ENCODE measurements at regions not wholly inside any gene's neighbourhood (a gene's known extent, or its start where the extent isn't known, plus 50 kb on each side); places are given as distances from the start of the nearest gene placed in this dataset.

DNA sequence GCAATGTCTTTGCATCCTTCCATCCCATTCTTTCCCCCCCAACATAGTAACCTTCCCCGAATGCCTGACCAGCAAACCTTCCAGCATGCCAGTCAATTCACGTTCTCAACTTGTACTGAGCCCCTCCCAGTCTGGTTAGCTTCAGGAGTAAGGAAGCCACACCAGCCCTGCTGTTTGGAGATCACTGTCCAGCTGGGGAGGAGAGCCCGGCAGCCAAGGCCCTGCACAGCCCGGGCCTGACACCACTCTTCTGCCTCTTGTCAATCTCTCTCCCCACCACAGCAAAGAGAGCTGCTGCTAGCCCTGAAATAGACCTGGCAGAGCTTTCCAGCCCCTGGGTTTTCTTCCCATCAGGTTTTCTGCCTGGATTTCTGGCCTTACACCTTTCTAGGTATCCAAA, 185.8 kb upstream of the ID2 start:
- H3K27me3 Mint-ChIP-seq (ENCODE audit: low read depth in 3 of 3), result peaks cover 1 to 5% (median 4%) of the 10 kb centered on the region in 3 donors
- no peaks in the 10 kb centered on the region for H3K36me3 ChIP-seq (replicated peaks in 1 of 2; ENCODE audit: control insufficient read depth in 1 of 2, insufficient read depth in 2 of 2, low read length in 2 of 2)
- H2AFZ ChIP-seq (ENCODE audit: insufficient read depth, low read depth, low read length, poor library complexity, severe bottlenecking), result no peak overlapping the region
- H4K20me1 ChIP-seq (ENCODE audit: insufficient read depth, low read length), result no peaks in the 10 kb centered on the region
- no peaks in the 10 kb centered on the region for H3K9me3 ChIP-seq (replicated peaks in 1 of 2; ENCODE audit: control insufficient read depth in 1 of 2, insufficient read depth in 1 of 2, low read length in 2 of 2)
- peaks cover 0 to 1% of the 10 kb centered on the region in 2 donors for H3K36me3 Mint-ChIP-seq
- H3K79me2 ChIP-seq (ENCODE audit: insufficient read depth, low read length), result no peaks in the 10 kb centered on the region
- peaks cover 60% of the 10 kb centered on the region for H3K4me1 Mint-ChIP-seq
- intact Hi-C loops (cut with micrococcal nuclease), result loop anchor here in 1 of 2 donors (5.0 kb wide), 1 partner anchor 41 kb away; no protein-coding TSS in a partner anchor
- no peak overlapping the region for H3K4me3 ChIP-seq (replicated peaks in 1 of 3; ENCODE audit: low read depth in 2 of 3, low read length in 3 of 3)
- H3K9ac ChIP-seq (ENCODE audit: insufficient read depth, low read length, poor library complexity, severe bottlenecking), result no peak overlapping the region
- H3K4me1 ChIP-seq (ENCODE audit: control insufficient read depth in 1 of 2, insufficient read depth in 2 of 2, low read length in 2 of 2), result peaks cover 51 to 59% of the 10 kb centered on the region in 2 donors
- no peaks in the 10 kb centered on the region for H3K9me3 Mint-ChIP-seq
- no peaks in the 10 kb centered on the region for H3K27me3 ChIP-seq (ENCODE audit: control insufficient read depth in 2 of 2, insufficient read depth in 2 of 2, low read length in 2 of 2)
- H3K4me2 ChIP-seq (replicated peaks; ENCODE audit: extremely low read depth, low read length, poor library complexity, severe bottlenecking), result no peak overlapping the region
- no peak overlapping the region for H3K27ac ChIP-seq (ENCODE audit: low read depth in 1 of 2, low read length in 2 of 2)
- no peak overlapping the region for H3K4me3 Mint-ChIP-seq
- DNase-seq, result no peak
- WGBS (ENCODE audit: insufficient coverage), result 98% methylated on average over 4 of the region's 4 CpGs
- peak overlapping the region in 1 of 7 donors; percentile 21 for H3K27ac Mint-ChIP-seq
- TF ChIP-seq, protein P1, sequence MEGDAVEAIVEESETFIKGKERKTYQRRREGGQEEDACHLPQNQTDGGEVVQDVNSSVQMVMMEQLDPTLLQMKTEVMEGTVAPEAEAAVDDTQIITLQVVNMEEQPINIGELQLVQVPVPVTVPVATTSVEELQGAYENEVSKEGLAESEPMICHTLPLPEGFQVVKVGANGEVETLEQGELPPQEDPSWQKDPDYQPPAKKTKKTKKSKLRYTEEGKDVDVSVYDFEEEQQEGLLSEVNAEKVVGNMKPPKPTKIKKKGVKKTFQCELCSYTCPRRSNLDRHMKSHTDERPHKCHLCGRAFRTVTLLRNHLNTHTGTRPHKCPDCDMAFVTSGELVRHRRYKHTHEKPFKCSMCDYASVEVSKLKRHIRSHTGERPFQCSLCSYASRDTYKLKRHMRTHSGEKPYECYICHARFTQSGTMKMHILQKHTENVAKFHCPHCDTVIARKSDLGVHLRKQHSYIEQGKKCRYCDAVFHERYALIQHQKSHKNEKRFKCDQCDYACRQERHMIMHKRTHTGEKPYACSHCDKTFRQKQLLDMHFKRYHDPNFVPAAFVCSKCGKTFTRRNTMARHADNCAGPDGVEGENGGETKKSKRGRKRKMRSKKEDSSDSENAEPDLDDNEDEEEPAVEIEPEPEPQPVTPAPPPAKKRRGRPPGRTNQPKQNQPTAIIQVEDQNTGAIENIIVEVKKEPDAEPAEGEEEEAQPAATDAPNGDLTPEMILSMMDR (IDR thresholded peaks at IDR 0.05), result no peak

DNA sequence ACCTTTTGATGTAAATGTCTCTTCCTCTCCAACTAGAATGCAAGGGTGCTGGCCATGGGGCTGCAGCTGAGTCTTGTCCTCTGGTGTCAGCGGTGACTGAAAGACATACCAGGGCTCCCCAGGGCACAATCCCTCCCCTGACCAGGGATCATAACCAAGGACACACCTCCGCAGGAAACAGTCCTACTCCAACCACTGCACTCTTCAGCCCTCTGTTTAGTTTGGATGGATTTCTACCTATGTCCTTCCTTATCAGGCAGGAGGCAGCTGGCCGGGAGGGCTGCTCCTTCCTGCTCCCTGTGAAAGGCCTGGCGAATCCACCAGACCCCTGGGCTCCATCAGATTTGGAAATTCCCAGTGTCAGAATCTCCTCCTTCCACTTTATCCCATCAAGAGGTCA, 185.2 kb upstream of the ID2 start:
- Mint-ChIP-seq H3K36me3 (peaks cover 0 to 1% of the 10 kb centered on the region in 2 donors), H3K27ac (no peak overlapping the region), H3K27me3 (ENCODE audit: low read depth in 3 of 3) (peaks cover 1 to 5% (median 4%) of the 10 kb centered on the region in 3 donors), H3K4me3 (no peak overlapping the region), H3K4me1 (peaks cover 58% of the 10 kb centered on the region), H3K9me3 (no peaks in the 10 kb centered on the region)
- H3K9me3 ChIP-seq (replicated peaks in 1 of 2; ENCODE audit: control insufficient read depth in 1 of 2, insufficient read depth in 1 of 2, low read length in 2 of 2), result no peaks in the 10 kb centered on the region
- 92% methylated on average over 3 of the region's 4 CpGs for WGBS (ENCODE audit: insufficient coverage)
- peaks cover 50 to 59% of the 10 kb centered on the region in 2 donors for H3K4me1 ChIP-seq (ENCODE audit: control insufficient read depth in 1 of 2, insufficient read depth in 2 of 2, low read length in 2 of 2)
- H3K27ac ChIP-seq (ENCODE audit: low read depth in 1 of 2, low read length in 2 of 2), result no peak overlapping the region
- intact Hi-C loops (cut with micrococcal nuclease), result loop anchor here in 1 of 2 donors (5.0 kb wide), 1 partner anchor 41 kb away; no protein-coding TSS in a partner anchor
- no peak overlapping the region for H3K4me3 ChIP-seq (replicated peaks in 1 of 3; ENCODE audit: low read depth in 2 of 3, low read length in 3 of 3)
- H2AFZ ChIP-seq (ENCODE audit: insufficient read depth, low read depth, low read length, poor library complexity, severe bottlenecking), result no peak overlapping the region
- no peak overlapping the region for H3K9ac ChIP-seq (ENCODE audit: insufficient read depth, low read length, poor library complexity, severe bottlenecking)
- no peaks in the 10 kb centered on the region for H4K20me1 ChIP-seq (ENCODE audit: insufficient read depth, low read length)
- TF ChIP-seq, protein P1 (IDR thresholded peaks at IDR 0.05), result no peak
- no peaks in the 10 kb centered on the region for H3K27me3 ChIP-seq (ENCODE audit: control insufficient read depth in 2 of 2, insufficient read depth in 2 of 2, low read length in 2 of 2)
- no peak for DNase-seq
- no peaks in the 10 kb centered on the region for H3K79me2 ChIP-seq (ENCODE audit: insufficient read depth, low read length)
- no peak overlapping the region for H3K4me2 ChIP-seq (replicated peaks; ENCODE audit: extremely low read depth, low read length, poor library complexity, severe bottlenecking)
- H3K36me3 ChIP-seq (replicated peaks in 1 of 2; ENCODE audit: control insufficient read depth in 1 of 2, insufficient read depth in 2 of 2, low read length in 2 of 2), result no peaks in the 10 kb centered on the region

All from CD14-positive monocyte (primary cell).